Ammon's horn (tissue), 1 donor: ENCODE measurements at regions not wholly inside any gene's neighbourhood (a gene's known extent, or its start where the extent isn't known, plus 50 kb on each side); places are given as distances from the start of the nearest gene placed in this dataset.
"Not testable (repeated sequence)": the region's sequence is repeated elsewhere in the genome, so short reads cannot be mapped to it uniquely, and the experiment has no call there.

Source experiments
- DNase-seq: peaks from one replicate; pipeline ENCODE4 v3.0.0-alpha.2; 2016; ENCODE audit warnings: low spot score

- no peak for DNase-seq
Measured at GRCh38 chr7:52355053-52355452, 680.4 kb upstream of the POM121L12 start.

DNA sequence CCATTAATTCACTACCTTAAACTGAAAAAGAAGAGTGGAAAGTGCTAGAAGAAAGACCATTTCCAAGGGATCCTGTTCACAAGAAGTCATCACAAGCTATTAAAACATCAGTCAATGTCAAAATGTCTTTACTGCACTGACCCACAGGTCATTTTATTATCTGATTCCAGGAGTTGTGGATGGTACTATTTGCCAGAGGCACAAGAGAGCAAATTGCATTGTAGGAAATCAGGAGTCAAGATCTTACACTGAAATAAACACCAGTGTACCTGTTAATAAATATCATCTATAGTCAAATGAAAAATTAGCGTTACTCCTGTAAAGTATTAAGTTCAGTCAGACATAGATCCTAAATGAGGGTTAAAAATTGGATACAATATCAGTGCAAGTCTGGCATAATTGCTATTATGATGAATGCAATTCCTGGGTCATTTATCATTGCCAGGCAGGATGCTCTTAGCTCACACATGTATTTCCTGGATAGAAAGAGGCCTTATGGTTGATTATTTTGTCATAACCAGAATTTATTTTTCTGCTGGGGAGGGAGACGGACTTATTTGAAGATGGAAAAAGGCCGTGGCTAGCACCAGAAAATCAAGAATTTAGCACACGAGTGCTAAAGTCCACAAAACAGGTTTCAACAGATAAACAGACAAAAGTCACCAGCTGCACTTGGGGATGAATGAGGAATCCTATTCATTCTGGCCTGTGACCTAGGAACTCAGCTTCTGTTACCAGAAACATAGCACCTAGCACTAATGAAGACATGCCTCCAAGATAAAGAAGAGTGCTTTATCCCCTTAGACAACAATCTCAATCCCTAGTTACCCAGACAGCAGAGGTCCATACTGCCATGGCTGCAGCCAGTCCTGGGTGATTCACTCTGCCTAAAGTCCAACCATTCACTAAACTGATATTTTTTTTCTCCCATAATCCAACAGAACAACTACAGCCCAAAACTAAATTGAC is 683.1 kb upstream of the POM121L12 start:
- no peak for DNase-seq

DNA sequence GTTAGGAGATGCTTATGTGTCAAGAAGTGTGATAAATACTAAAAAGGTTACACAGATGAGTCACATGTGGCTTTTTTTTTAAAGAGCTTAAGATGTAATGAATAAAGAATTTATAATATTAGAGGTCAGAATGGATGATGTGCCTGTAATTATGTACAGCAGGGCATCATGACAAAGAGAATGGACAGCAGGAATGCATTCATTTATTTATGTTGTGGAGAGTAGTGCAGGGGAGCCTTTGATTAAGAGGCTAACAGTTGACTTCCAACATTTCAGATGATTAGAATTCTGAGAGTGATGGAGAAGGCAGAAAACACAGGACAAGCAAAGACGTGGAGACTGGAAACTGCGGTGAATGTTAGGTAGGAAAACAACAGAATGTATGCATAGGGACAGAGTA is 691.4 kb upstream of the POM121L12 start:
- no peak for DNase-seq

DNA sequence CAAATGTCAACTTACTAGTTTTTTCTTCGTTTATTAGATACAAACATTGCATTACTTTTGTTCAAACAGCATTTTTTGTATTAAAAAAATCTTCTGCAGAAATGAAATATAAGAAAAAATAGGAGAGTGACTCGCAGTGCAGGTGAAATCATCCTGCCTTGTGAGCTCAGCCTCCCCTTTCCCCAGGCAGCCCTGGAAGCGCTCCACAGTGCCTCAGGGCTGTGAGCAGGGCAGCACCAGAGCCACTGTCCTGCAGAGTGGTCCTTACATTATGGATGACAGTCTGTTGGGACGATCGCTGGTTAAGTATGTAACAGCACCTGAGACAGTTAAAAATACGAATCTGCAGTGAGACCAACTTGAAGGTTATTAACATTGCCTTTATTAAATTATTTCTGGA is 695.4 kb upstream of the POM121L12 start:
- DNase-seq = no peak

- not testable (repeated sequence) for DNase-seq
Measured at GRCh38 chr7:52328328-52328727, 707.1 kb upstream of the POM121L12 start.

DNA sequence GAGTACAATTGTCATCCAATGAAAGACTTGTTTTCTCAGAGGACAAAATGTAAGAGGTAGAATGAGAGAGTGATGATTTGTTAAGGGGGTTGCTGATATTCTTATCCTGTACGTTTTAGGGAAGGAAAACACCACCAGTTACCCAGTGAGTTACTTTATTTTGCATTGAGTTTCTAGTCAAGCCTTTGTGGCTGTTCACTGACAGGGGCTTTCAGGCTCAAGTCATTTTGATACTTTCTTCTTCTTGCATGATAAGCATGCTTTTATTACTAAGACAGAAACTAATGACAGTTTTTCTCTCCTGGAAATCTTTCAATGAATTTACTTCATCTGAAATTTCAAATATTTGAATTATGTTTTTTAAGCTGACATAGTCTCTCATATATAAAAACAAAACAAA is 710.2 kb upstream of the POM121L12 start:
- no peak for DNase-seq

DNA sequence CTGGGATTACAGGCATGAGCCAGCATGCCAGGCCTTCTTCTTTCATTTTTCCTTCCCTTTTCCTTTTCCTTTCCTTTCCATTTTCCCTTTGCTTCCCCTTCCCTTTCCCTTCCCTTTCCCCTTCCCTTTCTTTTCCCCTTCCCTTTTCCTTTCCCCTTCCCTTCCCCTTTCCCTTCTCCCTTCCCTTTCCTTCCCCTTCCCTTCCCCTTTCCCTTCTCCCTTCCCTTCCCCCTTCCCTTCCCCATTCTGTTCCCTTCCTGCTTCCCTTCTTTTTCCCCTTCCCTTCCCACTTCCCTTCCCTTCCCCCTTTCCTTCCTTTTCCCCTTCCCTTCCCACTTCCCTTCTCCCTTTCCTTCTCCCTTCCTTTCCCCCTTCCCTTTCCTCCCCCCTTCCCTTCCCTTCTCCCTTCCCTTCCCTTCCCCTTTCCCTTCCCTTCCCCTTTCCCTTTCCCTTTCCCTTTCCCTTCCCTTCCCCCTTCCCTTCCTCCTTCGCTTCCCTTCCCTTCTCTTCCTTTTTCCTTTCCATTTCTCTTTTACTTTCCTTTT is 712.2 kb upstream of the POM121L12 start:
- DNase-seq = no peak

- DNase-seq = no peak
Measured at GRCh38 chr7:52320610-52321009, 714.8 kb upstream of the POM121L12 start.

- no peak for DNase-seq
Measured at GRCh38 chr7:52317921-52318320, 717.5 kb upstream of the POM121L12 start.

- DNase-seq = no peak
Measured at GRCh38 chr7:52311886-52312285, 723.5 kb upstream of the POM121L12 start.

DNA sequence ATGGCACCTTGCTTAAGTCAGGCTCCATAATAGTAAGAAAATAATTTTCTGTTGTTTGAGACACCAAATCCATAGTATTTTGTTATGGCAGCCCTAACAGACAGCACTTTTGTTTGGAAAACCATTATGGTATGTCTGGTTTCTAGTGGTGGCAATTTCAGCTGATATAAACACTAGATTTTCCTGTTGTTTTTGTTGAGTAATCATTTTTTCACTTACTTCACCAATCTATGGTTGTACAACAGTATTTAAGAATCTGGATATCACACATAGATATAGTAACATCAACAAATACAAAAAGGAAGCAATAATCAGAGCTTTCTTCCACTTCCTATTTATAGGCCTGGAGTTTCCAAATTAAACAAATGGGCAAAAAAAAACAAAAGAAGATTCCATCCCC is 725.8 kb upstream of the POM121L12 start:
- no peak for DNase-seq

- DNase-seq = no peak
Measured at GRCh38 chr7:52302765-52303520, 732.5 kb upstream of the POM121L12 start.

- no peak for DNase-seq
Measured at GRCh38 chr7:52297128-52297527, 738.3 kb upstream of the POM121L12 start.

DNA sequence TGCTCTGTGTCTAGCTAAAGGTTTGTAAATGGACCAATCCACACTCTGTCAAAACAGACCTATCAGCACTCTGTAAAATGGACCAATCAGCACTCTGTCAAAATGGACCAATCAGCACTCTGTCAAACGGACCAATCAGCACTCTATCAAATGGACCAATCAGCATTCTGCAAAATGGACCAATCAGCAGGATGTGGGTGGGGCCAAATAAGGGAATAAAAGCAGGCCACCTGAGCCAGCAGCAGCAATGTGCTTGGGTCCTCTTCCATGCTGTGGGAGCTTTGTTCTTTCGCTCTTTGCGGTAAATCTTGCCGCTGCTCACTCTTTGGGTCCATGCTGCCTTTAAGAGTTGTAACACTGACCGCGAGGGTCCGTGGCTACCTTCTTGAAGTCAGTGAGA is 740.5 kb upstream of the POM121L12 start:
- no peak for DNase-seq

DNA sequence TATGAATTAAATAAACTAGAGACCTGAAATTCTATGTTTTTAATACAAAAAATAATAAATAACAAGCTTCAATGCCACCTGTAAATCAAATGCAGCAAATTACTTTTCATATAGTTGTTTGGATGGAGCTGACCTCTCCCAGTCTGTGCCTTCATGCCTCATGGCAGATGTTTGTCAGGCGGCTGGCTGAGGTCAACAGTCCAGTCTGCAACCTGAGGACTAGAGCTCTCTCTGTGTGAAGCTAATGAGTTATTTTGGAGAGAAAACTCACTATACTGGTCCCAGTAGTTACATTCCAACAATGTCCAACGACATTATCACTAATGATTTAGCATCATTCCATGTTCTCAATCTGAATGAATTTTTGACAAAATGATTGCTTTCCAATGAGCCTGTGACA is 746.2 kb upstream of the POM121L12 start:
- DNase-seq = no peak

DNA sequence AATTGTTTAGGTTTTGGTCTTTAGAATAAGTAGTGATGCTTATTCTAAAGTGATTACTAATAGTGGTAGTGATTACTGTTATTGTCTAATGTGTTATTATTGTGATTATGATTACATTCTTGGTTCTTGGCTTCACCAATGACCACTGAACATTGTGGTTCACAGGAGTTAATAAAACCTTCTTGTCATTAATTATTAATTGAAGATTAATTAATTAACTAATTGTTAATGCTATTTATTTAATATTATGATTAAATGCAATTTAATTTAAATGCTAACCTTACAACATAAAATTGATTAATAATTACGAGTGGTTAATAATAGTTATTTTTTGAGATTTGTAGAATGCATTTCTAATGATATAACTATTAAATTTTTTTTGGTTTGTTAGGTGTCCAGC is 747.7 kb upstream of the POM121L12 start:
- DNase-seq = no peak

GRCh38 chr7:52285689-52286088 is 749.7 kb upstream of the POM121L12 start:
- no peak for DNase-seq

GRCh38 chr7:52283335-52283734 is 752.1 kb upstream of the POM121L12 start:
- DNase-seq = no peak

- DNase-seq = no peak
Measured at GRCh38 chr7:52273685-52274610, 761.5 kb upstream of the POM121L12 start.

GRCh38 chr7:52271703-52272102 is 763.7 kb upstream of the POM121L12 start:
- DNase-seq = no peak

- no peak for DNase-seq
Measured at GRCh38 chr7:52270301-52270700, 765.1 kb upstream of the POM121L12 start.

- no peak for DNase-seq
Measured at GRCh38 chr7:52269669-52270068, 765.8 kb upstream of the POM121L12 start.
